ENCODE measurements at regions not wholly inside any gene's neighbourhood (a gene's known extent, or its start where the extent isn't known, plus 50 kb on each side); places are given as distances from the start of the nearest gene placed in this dataset.

- POLR2A ChIA-PET, result no interaction called here
- no peak overlapping the region for H3K27ac ChIP-seq (ENCODE audit: extremely low read depth, low read depth, low read length)
- H3K4me1 ChIP-seq (ENCODE audit: control insufficient read depth, insufficient read depth, low read length), result peaks cover 5% of the 10 kb centered on the region
Measured at GRCh38 chr14:49164074-49164473, 422.1 kb downstream of the RPS29 start.

DNA sequence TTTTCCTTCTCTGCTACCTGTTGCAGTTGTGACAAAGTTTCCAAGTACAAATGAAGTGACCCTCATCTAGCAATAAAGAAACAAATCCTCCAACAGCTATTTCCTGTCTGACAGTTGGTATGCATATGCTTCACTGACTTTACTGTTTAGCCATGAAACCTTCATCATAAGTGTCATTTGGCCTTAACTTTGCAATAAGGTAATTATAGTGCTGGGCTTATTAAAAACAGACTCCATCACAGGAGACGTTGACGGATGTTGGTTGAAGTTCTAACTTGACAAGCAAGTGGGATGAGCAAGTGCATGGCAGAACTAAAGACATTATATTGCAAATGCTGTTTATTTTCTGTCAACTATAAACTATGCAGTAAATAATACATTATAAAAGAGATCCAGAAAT lies 425.2 kb downstream of the RPS29 start:
- H3K4me1 ChIP-seq (ENCODE audit: control insufficient read depth, insufficient read depth, low read length), result peaks cover 5% of the 10 kb centered on the region
- POLR2A ChIA-PET, result no interaction called here
- H3K36me3 ChIP-seq (ENCODE audit: control insufficient read depth in 2 of 2, insufficient read depth in 1 of 2, low read length in 2 of 2), result no peaks in the 10 kb centered on the region
- no peaks in the 10 kb centered on the region for H3K9me3 ChIP-seq (ENCODE audit: control insufficient read depth, insufficient read depth, low read depth, low read length)
- no peak overlapping the region for H3K27ac ChIP-seq (ENCODE audit: extremely low read depth, low read depth, low read length)
- H3K4me3 ChIP-seq (ENCODE audit: low read depth, low read length), result no peak overlapping the region
- CTCF ChIA-PET, result no interaction called here
- no peak for TF ChIP-seq ZNF701 (tag by site-specific recombination; IDR thresholded peaks at IDR 0.05)

More at GRCh38 chr14:49164074-49164473, 422.1 kb downstream of the RPS29 start:
- H3K9me3 ChIP-seq (ENCODE audit: control insufficient read depth, insufficient read depth, low read depth, low read length), result no peaks in the 10 kb centered on the region
- H3K36me3 ChIP-seq (ENCODE audit: control insufficient read depth in 2 of 2, insufficient read depth in 1 of 2, low read length in 2 of 2), result no peaks in the 10 kb centered on the region
- CTCF ChIA-PET, result no interaction called here
- TF ChIP-seq BCL11A (tag by site-specific recombination; IDR thresholded peaks at IDR 0.05; ENCODE audit: low read depth) (no peak), ZNF146 (tag by site-specific recombination; IDR thresholded peaks at IDR 0.05) (no peak), ZNF707 (tag by site-specific recombination; IDR thresholded peaks at IDR 0.05) (no peak), ZNF24 (tag by site-specific recombination; IDR thresholded peaks at IDR 0.05) (no peak), ZNF670 (tag by site-specific recombination; IDR thresholded peaks at IDR 0.05; ENCODE audit: low read depth) (no peak), ZNF169 (tag by site-specific recombination; IDR thresholded peaks at IDR 0.05) (no peak), ZNF239 (tag by site-specific recombination; IDR thresholded peaks at IDR 0.05) (no peak), ZNF366 (tag by site-specific recombination; conservative IDR thresholded peaks at IDR 0.05) (no peak), ZNF692 (tag by site-specific recombination; IDR thresholded peaks at IDR 0.05) (no peak), ZNF600 (tag by site-specific recombination; IDR thresholded peaks at IDR 0.05) (no peak), SP3 (tag by site-specific recombination; IDR thresholded peaks at IDR 0.05) (no peak), ZNF48 (tag by site-specific recombination; IDR thresholded peaks at IDR 0.05) (no peak), KLF10 (tag by site-specific recombination; IDR thresholded peaks at IDR 0.05) (no peak), IKZF3 (tag by site-specific recombination; IDR thresholded peaks at IDR 0.05) (no peak), ZNF266 (tag by site-specific recombination; IDR thresholded peaks at IDR 0.05; ENCODE audit: low read depth) (no peak), PATZ1 (tag by site-specific recombination; IDR thresholded peaks at IDR 0.05) (no peak), ZSCAN18 (tag by site-specific recombination; IDR thresholded peaks at IDR 0.05) (no peak), REPIN1 (tag by site-specific recombination; IDR thresholded peaks at IDR 0.05; ENCODE audit: low read depth) (no peak)
- TF ChIP-seq, protein P1, sequence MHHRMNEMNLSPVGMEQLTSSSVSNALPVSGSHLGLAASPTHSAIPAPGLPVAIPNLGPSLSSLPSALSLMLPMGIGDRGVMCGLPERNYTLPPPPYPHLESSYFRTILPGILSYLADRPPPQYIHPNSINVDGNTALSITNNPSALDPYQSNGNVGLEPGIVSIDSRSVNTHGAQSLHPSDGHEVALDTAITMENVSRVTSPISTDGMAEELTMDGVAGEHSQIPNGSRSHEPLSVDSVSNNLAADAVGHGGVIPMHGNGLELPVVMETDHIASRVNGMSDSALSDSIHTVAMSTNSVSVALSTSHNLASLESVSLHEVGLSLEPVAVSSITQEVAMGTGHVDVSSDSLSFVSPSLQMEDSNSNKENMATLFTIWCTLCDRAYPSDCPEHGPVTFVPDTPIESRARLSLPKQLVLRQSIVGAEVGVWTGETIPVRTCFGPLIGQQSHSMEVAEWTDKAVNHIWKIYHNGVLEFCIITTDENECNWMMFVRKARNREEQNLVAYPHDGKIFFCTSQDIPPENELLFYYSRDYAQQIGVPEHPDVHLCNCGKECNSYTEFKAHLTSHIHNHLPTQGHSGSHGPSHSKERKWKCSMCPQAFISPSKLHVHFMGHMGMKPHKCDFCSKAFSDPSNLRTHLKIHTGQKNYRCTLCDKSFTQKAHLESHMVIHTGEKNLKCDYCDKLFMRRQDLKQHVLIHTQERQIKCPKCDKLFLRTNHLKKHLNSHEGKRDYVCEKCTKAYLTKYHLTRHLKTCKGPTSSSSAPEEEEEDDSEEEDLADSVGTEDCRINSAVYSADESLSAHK (tag by site-specific recombination; IDR thresholded peaks at IDR 0.05), result no peak
- no peak overlapping the region for H3K4me3 ChIP-seq (ENCODE audit: low read depth, low read length)
